ENCODE measurements at regions not wholly inside any gene's neighbourhood (a gene's known extent, or its start where the extent isn't known, plus 50 kb on each side); places are given as distances from the start of the nearest gene placed in this dataset.

GRCh38 chr11:29682856-29683255, 334.0 kb downstream of the KCNA4 start:
- BruUV-seq (replicated peaks), result no TSS peak

GRCh38 chr11:29679996-29680395, 336.8 kb downstream of the KCNA4 start:
- intact Hi-C loops (cut with micrococcal nuclease; ENCODE audit: unreplicated experiment) (no loop called here), in situ Hi-C loops (cut with HindIII; ENCODE audit: low pct_unique_long_range_greater_than_20kb, low sequenced_read_pairs) (no loop called here)
- TF ChIP-seq SIN3A (IDR thresholded peaks at IDR 0.05; ENCODE audit: borderline replicate concordance, insufficient read depth, low read depth, low read length), result no peak
- TF ChIP-seq, protein P1, sequence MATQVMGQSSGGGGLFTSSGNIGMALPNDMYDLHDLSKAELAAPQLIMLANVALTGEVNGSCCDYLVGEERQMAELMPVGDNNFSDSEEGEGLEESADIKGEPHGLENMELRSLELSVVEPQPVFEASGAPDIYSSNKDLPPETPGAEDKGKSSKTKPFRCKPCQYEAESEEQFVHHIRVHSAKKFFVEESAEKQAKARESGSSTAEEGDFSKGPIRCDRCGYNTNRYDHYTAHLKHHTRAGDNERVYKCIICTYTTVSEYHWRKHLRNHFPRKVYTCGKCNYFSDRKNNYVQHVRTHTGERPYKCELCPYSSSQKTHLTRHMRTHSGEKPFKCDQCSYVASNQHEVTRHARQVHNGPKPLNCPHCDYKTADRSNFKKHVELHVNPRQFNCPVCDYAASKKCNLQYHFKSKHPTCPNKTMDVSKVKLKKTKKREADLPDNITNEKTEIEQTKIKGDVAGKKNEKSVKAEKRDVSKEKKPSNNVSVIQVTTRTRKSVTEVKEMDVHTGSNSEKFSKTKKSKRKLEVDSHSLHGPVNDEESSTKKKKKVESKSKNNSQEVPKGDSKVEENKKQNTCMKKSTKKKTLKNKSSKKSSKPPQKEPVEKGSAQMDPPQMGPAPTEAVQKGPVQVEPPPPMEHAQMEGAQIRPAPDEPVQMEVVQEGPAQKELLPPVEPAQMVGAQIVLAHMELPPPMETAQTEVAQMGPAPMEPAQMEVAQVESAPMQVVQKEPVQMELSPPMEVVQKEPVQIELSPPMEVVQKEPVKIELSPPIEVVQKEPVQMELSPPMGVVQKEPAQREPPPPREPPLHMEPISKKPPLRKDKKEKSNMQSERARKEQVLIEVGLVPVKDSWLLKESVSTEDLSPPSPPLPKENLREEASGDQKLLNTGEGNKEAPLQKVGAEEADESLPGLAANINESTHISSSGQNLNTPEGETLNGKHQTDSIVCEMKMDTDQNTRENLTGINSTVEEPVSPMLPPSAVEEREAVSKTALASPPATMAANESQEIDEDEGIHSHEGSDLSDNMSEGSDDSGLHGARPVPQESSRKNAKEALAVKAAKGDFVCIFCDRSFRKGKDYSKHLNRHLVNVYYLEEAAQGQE (IDR thresholded peaks at IDR 0.05; ENCODE audit: insufficient read depth in 1 of 2, low read depth in 2 of 2, low read length in 1 of 2), result no peak
- TF ChIP-seq, protein P2, sequence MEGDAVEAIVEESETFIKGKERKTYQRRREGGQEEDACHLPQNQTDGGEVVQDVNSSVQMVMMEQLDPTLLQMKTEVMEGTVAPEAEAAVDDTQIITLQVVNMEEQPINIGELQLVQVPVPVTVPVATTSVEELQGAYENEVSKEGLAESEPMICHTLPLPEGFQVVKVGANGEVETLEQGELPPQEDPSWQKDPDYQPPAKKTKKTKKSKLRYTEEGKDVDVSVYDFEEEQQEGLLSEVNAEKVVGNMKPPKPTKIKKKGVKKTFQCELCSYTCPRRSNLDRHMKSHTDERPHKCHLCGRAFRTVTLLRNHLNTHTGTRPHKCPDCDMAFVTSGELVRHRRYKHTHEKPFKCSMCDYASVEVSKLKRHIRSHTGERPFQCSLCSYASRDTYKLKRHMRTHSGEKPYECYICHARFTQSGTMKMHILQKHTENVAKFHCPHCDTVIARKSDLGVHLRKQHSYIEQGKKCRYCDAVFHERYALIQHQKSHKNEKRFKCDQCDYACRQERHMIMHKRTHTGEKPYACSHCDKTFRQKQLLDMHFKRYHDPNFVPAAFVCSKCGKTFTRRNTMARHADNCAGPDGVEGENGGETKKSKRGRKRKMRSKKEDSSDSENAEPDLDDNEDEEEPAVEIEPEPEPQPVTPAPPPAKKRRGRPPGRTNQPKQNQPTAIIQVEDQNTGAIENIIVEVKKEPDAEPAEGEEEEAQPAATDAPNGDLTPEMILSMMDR (IDR thresholded peaks at IDR 0.05), result no peak
- no peak for TF ChIP-seq TCF7L2 (IDR thresholded peaks at IDR 0.05; ENCODE audit: low read depth, low read length)
- TF ChIP-seq POLR2AphosphoS5 (IDR thresholded peaks at IDR 0.05; ENCODE audit: low read depth, low read length), result no peak
- ATAC-seq, result no peak
- no peak overlapping the region for H3K4me3 ChIP-seq (ENCODE audit: low read depth in 2 of 2, low read length in 2 of 2)
- H3K36me3 ChIP-seq (ENCODE audit: control insufficient read depth, insufficient read depth, low read length), result no peaks in the 10 kb centered on the region
- ChIA-PET POLR2A (no interaction called here), CTCF (no interaction called here)
- no peaks in the 10 kb centered on the region for H3K4me1 ChIP-seq (ENCODE audit: control insufficient read depth, insufficient read depth, low read length)
- DNase-seq (ENCODE audit: low read depth, low spot score), result no peak
- no peaks in the 10 kb centered on the region for H3K27me3 ChIP-seq (ENCODE audit: control insufficient read depth, insufficient read depth, low read length)
- H3K27ac ChIP-seq (ENCODE audit: low read length), result no peak overlapping the region
- H3K9me3 ChIP-seq (ENCODE audit: control insufficient read depth, insufficient read depth, low read depth, low read length), result no peaks in the 10 kb centered on the region; the same call in 1 of the 2 replicates
- no TSS peak for BruUV-seq (replicated peaks)

More at GRCh38 chr11:29682856-29683255, 334.0 kb downstream of the KCNA4 start:
- no peak for ATAC-seq
- ChIA-PET POLR2A (no interaction called here), CTCF (no interaction called here)
- H3K36me3 ChIP-seq (ENCODE audit: control insufficient read depth, insufficient read depth, low read length), result no peaks in the 10 kb centered on the region
- DNase-seq (ENCODE audit: low read depth, low spot score), result no peak
- no peaks in the 10 kb centered on the region for H3K27me3 ChIP-seq (ENCODE audit: control insufficient read depth, insufficient read depth, low read length)
- in situ Hi-C loops (cut with HindIII; ENCODE audit: low pct_unique_long_range_greater_than_20kb, low sequenced_read_pairs) (no loop called here), intact Hi-C loops (cut with micrococcal nuclease; ENCODE audit: unreplicated experiment) (no loop called here)
- H3K4me3 ChIP-seq (ENCODE audit: low read depth in 2 of 2, low read length in 2 of 2), result no peak overlapping the region
- no peaks in the 10 kb centered on the region; the same call in 1 of the 2 replicates for H3K9me3 ChIP-seq (ENCODE audit: control insufficient read depth, insufficient read depth, low read depth, low read length)
- no peaks in the 10 kb centered on the region for H3K4me1 ChIP-seq (ENCODE audit: control insufficient read depth, insufficient read depth, low read length)
- TF ChIP-seq, protein P2 (IDR thresholded peaks at IDR 0.05), result no peak
- TF ChIP-seq TCF7L2 (IDR thresholded peaks at IDR 0.05; ENCODE audit: low read depth, low read length) (no peak), POLR2AphosphoS5 (IDR thresholded peaks at IDR 0.05; ENCODE audit: low read depth, low read length) (no peak), SIN3A (IDR thresholded peaks at IDR 0.05; ENCODE audit: borderline replicate concordance, insufficient read depth, low read depth, low read length) (no peak)
- TF ChIP-seq, protein P1 (IDR thresholded peaks at IDR 0.05; ENCODE audit: insufficient read depth in 1 of 2, low read depth in 2 of 2, low read length in 1 of 2), result no peak
- H3K27ac ChIP-seq (ENCODE audit: low read length), result no peak overlapping the region
